Non-pigmented ciliary epithelial cell (primary cell): ENCODE measurements at regions not wholly inside any gene's neighbourhood (a gene's known extent, or its start where the extent isn't known, plus 50 kb on each side); places are given as distances from the start of the nearest gene placed in this dataset.
A peak's percentile ranks its signal among the peaks of the same experiment; 100 is the strongest.

Experiments
- DNase-seq: peaks from one replicate; pipeline ENCODE4 v3.0.0-alpha.2; 2010; ENCODE audit warnings: low read depth

DNA sequence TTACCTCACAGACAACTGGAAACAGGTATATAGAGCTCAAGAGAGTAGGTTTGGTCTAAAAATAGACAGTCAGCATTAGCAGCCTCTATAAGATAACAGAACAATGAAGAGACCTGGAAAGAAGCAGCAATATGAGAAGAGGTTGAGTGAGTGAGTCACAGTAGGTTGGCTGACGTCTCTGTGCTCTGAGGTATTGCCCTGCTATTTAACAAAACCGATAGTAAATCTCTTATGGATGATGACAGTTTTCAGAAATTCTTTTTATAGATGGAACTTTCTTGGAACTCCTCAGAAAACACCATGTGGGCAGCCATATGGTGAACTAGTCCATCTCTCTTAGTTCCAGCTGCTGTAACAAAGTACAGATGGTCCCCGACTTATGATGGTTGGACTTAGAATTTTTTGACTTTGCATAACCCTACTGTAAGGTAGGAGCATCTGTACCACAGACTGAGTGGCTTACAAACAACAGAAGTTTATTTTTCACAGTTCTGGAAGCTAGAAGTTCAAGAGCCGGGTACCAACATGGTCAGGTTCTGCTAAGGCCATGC is 123.5 kb downstream of the MBD2 start:
- DNase-seq = no peak

DNA sequence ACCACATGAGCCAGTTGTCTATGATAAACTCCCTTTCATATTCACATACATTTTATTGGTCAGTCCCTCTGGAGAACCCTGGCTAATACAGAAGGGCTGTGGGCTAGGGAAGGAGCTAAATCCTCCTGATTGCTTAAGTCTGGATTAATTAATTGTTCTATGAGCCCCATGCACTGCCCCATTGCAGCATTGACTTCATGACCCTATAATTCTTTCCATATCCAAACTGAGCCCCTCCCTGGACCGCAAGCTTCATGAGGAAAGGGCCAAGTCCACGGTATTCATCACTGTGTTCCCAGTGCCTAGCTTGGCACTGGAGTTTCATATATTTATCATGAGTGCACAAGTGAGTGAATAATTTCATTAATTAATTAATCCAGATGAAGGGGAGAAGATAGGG is 124.0 kb downstream of the MBD2 start:
- DNase-seq = no peak

GRCh38 chr18:54094474-54094873 is 130.0 kb downstream of the MBD2 start:
- no peak for DNase-seq

- DNase-seq = no peak
These were observed 133.6 kb downstream of the MBD2 start for GRCh38 chr18:54090856-54091255.

GRCh38 chr18:54089749-54090459 is 134.6 kb downstream of the MBD2 start:
- no peak for DNase-seq

- no peak for DNase-seq
These were observed 137.6 kb downstream of the MBD2 start for GRCh38 chr18:54086863-54087262.

GRCh38 chr18:54086046-54086802 is 138.2 kb downstream of the MBD2 start:
- no peak for DNase-seq

DNA sequence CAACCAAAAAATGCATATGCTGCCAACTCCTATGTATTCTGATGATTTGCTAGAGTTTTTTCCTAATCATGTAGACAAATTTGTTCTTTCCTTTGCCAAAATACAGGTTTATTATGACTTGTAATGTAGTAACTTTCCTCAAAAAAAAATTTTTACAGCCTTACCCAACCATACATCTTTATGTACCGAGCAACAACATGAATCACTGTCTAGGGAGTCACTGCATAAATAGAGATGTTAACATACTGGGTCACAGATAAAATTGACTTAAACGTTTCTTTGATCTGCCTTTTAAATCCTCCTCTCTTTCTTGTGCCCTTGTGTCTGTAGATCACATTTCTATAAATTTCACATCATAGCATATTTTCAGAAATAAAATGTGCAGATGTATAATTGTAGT is 143.6 kb downstream of the MBD2 start:
- no peak for DNase-seq

DNA sequence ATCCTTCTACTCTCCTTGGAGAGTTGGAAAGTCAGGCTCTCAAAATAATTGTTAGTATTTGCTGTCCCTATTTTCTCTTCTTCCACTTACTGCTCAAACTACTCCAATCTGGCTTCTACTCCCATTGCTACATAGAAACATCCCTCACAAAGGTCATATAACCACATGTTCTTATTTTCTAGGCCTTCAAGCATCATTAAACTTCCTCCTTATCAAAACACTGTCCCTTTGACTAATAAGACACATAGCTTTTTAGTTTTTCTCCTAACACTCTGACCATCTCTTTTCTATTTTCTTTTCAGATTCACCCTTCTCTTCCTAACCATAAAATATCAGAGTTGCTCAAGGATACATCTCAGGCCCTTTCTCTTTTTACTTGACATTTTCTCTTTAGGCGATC is 148.3 kb downstream of the MBD2 start:
- DNase-seq = no peak

DNA sequence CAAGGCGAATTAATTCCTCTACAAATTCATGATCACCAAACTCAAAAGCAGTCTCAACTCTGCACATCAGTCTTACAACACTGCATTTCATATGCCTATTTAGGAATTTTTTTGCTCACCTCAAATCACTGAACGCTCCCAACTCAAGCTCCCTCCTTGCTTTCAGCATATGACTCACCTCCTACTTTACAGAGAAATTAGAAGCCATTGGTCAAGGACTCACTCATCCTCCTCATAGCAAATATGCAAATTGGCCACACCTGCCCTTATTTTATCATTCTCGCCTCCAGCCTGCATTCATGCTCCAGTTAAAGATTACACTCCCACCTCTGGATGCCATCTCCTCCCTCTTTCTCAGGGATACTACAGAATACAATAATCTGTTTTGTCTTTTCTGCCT is 148.8 kb downstream of the MBD2 start:
- no peak for DNase-seq

- no peak for DNase-seq
These were observed 154.7 kb downstream of the MBD2 start for GRCh38 chr18:54069729-54070128.

GRCh38 chr18:54060343-54061005 is 164.0 kb downstream of the MBD2 start:
- no peak for DNase-seq

DNA sequence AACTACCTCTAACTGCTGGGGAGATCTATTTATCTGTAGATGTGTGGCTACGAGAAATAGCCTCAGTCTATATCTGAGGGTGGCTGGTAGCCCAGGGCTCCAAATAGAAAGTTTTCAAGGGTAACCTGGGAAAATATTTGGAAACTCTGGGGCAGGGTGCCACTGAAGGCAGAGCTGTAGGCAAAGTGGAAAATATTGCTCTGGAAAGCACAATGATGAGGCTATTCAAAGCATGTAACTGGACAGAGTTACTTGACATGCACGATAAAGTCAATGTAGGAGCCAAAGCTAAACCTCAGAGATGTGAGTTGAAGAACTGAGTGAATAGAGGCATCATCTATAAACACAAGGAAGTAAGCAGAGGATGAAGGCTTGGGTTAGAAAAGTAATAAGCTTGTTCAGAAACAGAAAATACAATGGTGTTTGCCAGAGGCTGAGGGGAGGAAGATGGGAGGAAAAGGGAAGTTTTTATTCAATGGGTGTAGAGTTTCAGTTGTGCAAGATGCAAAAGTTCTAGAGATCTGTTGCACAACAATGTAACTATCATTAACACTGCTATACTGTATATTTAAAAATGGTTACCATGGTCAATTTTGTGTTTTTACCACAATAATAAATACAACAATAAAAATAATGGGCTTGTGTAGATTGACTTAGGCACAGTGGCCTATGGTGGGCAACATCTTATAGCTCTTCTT is 171.6 kb downstream of the MBD2 start:
- DNase-seq = no peak

- no peak for DNase-seq
These were observed 172.2 kb downstream of the MBD2 start for GRCh38 chr18:54052259-54052658.

DNA sequence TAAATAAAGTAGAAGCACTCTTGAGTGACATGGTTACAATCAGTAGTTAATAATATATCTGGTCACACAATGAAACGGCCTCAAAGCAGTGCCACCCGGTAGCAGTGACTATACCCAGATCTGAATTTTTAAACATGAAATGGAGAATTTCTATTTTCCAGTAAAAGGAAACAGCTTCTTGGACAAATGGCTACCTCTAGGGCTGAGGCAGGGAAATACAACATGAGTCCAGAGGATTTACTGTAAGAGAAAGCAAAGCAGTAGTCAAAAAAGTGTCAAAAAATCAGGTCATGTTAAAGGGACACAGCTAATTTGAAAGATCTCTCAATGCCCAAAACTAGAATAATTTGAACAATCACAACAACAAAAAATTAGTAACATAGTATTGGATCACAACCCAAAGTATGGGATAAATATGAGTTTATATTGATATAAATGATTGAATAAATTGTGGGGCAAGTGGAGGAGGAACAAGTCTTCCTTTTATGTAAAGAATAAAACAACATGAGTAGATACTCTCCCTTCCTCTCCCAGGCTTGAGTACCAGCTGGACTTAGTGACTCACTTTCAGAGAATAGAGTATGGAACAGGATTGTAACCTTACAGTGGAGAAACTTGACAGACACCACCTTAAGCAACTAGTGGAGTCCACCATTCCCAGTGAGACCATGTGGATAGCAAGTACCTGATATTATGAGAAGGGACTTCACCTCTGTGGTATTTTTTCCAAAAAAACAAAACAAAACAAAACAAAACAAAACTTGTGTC is 180.8 kb downstream of the MBD2 start:
- no peak for DNase-seq

- DNase-seq = no peak
These were observed 188.5 kb downstream of the MBD2 start for GRCh38 chr18:54035927-54036326.

- DNase-seq = no peak
These were observed 191.4 kb downstream of the MBD2 start for GRCh38 chr18:54033052-54033451.

GRCh38 chr18:54032412-54032811 is 192.1 kb downstream of the MBD2 start:
- DNase-seq = no peak

DNA sequence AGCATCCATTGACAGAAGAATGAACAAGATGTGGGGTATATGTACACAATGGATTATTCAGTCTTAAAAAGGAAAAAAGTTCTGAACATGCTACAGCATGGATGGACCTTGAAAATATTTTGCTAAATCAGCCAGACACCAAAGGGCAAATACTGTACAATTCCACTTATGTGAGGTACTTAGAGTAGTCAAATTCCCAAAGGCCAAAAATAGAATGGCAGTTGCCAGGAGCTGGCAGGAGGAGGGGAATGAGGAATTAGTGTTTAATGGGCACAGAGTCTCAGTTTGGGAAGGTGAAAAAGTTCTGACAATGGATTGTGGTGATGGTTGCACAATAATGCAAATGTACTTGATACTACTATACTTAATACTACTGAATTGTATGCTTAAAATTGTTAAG is 193.2 kb downstream of the MBD2 start:
- DNase-seq = no peak

DNA sequence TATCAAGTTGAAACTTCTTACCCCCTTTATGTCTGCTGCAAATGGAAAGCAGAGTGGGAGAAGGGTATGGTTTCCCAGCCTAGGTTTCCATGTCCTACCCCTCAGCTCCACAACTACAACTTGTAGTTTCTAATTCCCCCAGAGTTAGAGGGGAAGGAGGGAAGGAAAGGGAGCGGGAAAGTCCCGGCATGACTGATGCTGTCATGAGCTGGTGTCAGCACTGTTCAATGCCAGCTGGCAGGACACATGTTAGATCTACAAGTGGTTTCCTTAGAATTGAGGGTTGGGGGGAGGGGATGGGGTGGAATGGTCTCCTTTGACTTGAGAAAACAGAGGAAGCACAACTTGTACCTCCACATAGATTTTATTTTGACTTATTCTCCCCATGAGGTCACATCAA is 194.0 kb downstream of the MBD2 start:
- DNase-seq = no peak

DNA sequence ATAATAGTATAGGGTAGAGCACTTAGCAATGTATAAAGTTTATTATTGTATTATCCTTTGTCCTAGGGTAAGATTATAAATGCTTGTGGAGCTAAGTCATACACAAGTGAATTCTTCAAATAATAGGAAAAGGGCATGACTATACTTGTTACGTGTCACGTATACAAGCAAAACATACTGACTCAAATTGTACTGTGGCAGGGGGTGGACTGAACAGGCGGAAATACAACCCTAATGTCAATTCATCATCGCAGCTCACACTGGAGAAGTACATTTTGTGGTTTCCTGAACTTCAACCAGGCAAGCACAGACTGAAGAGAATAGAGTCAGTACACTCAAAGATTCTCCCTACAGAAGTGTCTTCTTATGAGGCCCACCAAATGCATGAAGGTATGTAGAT is 201.0 kb downstream of the MBD2 start:
- DNase-seq = peak; percentile 81

DNA sequence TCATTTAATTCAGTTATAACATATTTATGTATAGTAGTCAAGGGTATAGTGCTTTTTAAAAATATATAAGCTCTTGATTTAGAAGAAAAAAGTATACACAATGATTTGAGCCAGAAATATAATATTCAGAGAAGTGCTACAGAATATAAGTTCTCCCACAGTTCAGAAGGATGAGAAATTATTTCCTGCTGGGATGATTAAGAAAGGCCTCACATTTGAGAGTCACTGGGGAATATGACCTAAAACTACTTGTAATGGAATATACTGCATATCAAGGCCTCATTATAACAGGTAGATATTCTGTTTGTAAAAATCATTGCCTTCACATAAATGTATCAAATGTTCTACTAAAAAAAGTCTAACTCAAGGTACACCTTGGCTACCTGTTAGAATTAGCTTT is 203.5 kb downstream of the MBD2 start:
- DNase-seq = no peak
